H1 (cell line): ENCODE measurements at regions not wholly inside any gene's neighbourhood (a gene's known extent, or its start where the extent isn't known, plus 50 kb on each side); places are given as distances from the start of the nearest gene placed in this dataset.

Source experiments
- ASH2L ChIP-seq: fragments of 200-600, 300-600 bp; sonication (generic); IDR thresholded peaks from one replicate; pipeline ENCODE4 v1.7.1; 2017; ENCODE audit warnings: low read length
- CHD1 ChIP-seq: IDR thresholded peaks from 2 replicates; pipeline ENCODE4 v1.6.1; 2012; ENCODE audit warnings: low read depth, low read length, improper control_type of control experiment
- KDM1A ChIP-seq: fragments of 200-600, 300-600 bp; sonication (generic); IDR thresholded peaks from 2 replicates; pipeline ENCODE4 v1.7.1; 2016; ENCODE audit warnings: mild to moderate bottlenecking, low read length, borderline replicate concordance
- NRF1 ChIP-seq: IDR thresholded peaks from 2 replicates; pipeline ENCODE4 v1.6.1; 2011; ENCODE audit warnings: mild to moderate bottlenecking, low read depth, low read length, improper control_type of control experiment
- POLR2AphosphoS5 ChIP-seq: IDR thresholded peaks from 2 replicates; pipeline ENCODE4 v1.6.1; 2011; ENCODE audit warnings: low read depth, low read length
- POU5F1 ChIP-seq: IDR thresholded peaks from 2 replicates; pipeline ENCODE4 v1.6.1; 2011; ENCODE audit warnings: low read depth, mild to moderate bottlenecking, low read length, moderate library complexity
- YY1 ChIP-seq: IDR thresholded peaks from 2 replicates; pipeline ENCODE4 v1.6.1; 2011; ENCODE audit warnings: low read depth, mild to moderate bottlenecking, low read length
- TF ChIP-seq, protein P1 (sequence below): fragments of 300-600 bp; sonication (generic); IDR thresholded peaks from 2 replicates; pipeline ENCODE4 v1.7.1; 2012; ENCODE audit warnings: low read length, moderate library complexity, mild to moderate bottlenecking, inconsistent platforms; ENCODE audit not compliant: insufficient replicate concordance

DNA sequence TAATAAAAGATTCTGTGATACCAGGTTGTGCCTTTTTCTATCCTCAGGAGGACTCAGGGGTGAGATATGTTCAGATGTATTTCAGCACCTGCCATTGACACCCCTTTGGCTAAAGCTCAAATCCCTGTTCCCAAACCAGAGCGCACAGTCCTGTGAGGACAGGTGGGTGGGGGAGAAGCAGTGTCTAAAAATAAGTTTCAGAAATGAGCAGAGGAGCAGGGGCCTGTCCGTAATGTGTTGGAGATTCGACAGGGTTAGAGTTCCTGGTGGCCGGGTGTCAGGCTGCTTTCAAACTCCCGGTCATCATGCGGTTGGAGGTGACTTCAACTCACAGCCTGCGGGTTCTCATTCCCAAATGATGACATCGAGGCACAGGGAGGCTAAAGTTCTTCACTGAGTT is 211.5 kb downstream of the KLF6 start (continued):
- TF ChIP-seq, protein P1, sequence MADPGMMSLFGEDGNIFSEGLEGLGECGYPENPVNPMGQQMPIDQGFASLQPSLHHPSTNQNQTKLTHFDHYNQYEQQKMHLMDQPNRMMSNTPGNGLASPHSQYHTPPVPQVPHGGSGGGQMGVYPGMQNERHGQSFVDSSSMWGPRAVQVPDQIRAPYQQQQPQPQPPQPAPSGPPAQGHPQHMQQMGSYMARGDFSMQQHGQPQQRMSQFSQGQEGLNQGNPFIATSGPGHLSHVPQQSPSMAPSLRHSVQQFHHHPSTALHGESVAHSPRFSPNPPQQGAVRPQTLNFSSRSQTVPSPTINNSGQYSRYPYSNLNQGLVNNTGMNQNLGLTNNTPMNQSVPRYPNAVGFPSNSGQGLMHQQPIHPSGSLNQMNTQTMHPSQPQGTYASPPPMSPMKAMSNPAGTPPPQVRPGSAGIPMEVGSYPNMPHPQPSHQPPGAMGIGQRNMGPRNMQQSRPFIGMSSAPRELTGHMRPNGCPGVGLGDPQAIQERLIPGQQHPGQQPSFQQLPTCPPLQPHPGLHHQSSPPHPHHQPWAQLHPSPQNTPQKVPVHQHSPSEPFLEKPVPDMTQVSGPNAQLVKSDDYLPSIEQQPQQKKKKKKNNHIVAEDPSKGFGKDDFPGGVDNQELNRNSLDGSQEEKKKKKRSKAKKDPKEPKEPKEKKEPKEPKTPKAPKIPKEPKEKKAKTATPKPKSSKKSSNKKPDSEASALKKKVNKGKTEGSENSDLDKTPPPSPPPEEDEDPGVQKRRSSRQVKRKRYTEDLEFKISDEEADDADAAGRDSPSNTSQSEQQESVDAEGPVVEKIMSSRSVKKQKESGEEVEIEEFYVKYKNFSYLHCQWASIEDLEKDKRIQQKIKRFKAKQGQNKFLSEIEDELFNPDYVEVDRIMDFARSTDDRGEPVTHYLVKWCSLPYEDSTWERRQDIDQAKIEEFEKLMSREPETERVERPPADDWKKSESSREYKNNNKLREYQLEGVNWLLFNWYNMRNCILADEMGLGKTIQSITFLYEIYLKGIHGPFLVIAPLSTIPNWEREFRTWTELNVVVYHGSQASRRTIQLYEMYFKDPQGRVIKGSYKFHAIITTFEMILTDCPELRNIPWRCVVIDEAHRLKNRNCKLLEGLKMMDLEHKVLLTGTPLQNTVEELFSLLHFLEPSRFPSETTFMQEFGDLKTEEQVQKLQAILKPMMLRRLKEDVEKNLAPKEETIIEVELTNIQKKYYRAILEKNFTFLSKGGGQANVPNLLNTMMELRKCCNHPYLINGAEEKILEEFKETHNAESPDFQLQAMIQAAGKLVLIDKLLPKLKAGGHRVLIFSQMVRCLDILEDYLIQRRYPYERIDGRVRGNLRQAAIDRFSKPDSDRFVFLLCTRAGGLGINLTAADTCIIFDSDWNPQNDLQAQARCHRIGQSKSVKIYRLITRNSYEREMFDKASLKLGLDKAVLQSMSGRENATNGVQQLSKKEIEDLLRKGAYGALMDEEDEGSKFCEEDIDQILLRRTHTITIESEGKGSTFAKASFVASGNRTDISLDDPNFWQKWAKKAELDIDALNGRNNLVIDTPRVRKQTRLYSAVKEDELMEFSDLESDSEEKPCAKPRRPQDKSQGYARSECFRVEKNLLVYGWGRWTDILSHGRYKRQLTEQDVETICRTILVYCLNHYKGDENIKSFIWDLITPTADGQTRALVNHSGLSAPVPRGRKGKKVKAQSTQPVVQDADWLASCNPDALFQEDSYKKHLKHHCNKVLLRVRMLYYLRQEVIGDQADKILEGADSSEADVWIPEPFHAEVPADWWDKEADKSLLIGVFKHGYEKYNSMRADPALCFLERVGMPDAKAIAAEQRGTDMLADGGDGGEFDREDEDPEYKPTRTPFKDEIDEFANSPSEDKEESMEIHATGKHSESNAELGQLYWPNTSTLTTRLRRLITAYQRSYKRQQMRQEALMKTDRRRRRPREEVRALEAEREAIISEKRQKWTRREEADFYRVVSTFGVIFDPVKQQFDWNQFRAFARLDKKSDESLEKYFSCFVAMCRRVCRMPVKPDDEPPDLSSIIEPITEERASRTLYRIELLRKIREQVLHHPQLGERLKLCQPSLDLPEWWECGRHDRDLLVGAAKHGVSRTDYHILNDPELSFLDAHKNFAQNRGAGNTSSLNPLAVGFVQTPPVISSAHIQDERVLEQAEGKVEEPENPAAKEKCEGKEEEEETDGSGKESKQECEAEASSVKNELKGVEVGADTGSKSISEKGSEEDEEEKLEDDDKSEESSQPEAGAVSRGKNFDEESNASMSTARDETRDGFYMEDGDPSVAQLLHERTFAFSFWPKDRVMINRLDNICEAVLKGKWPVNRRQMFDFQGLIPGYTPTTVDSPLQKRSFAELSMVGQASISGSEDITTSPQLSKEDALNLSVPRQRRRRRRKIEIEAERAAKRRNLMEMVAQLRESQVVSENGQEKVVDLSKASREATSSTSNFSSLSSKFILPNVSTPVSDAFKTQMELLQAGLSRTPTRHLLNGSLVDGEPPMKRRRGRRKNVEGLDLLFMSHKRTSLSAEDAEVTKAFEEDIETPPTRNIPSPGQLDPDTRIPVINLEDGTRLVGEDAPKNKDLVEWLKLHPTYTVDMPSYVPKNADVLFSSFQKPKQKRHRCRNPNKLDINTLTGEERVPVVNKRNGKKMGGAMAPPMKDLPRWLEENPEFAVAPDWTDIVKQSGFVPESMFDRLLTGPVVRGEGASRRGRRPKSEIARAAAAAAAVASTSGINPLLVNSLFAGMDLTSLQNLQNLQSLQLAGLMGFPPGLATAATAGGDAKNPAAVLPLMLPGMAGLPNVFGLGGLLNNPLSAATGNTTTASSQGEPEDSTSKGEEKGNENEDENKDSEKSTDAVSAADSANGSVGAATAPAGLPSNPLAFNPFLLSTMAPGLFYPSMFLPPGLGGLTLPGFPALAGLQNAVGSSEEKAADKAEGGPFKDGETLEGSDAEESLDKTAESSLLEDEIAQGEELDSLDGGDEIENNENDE, result no peak
- no peak for TF ChIP-seq NRF1
- TF ChIP-seq POLR2AphosphoS5, result no peak
- TF ChIP-seq POU5F1, result no peak
- TF ChIP-seq KDM1A, result no peak
- no peak for TF ChIP-seq ASH2L
- TF ChIP-seq CHD1, result no peak
- TF ChIP-seq YY1, result no peak
- TF ChIP-seq, all 59 proteins: peak for 0
